ENCODE measurements at regions not wholly inside any gene's neighbourhood (a gene's known extent, or its start where the extent isn't known, plus 50 kb on each side); places are given as distances from the start of the nearest gene placed in this dataset.

DNA sequence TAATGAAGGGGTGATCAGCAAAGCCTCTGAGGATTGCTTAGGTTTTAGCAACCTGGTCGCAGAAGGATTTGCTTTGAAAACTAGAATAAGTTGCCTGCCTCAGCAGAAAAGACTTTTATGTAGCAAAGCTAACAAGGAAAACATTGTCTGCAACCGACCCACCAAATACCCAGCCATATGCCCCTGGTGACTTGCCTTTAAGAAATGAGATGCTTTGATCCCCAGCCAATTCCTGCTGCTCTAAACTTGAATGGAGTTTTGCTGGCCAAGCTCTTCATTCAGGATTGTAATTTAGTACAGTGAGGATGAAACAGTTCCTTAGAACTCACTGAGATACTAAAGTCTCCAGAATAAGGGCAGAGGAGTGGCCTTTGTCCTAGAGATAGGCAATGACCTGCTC, 139.8 kb upstream of the PROK2 start:
- Mint-ChIP-seq H3K4me3 (no peak overlapping the region), H3K27ac (no peak overlapping the region), H3K4me1 (no peaks in the 10 kb centered on the region), H3K36me3 (no peaks in the 10 kb centered on the region), H3K9me3 (no peaks in the 10 kb centered on the region), H3K27me3 (ENCODE audit: low read depth) (peaks cover 18% of the 10 kb centered on the region)
- DNase-seq (ENCODE audit: low spot score in 2 of 2, unreplicated experiment in 2 of 2), result no peak
- TF ChIP-seq, protein P1, sequence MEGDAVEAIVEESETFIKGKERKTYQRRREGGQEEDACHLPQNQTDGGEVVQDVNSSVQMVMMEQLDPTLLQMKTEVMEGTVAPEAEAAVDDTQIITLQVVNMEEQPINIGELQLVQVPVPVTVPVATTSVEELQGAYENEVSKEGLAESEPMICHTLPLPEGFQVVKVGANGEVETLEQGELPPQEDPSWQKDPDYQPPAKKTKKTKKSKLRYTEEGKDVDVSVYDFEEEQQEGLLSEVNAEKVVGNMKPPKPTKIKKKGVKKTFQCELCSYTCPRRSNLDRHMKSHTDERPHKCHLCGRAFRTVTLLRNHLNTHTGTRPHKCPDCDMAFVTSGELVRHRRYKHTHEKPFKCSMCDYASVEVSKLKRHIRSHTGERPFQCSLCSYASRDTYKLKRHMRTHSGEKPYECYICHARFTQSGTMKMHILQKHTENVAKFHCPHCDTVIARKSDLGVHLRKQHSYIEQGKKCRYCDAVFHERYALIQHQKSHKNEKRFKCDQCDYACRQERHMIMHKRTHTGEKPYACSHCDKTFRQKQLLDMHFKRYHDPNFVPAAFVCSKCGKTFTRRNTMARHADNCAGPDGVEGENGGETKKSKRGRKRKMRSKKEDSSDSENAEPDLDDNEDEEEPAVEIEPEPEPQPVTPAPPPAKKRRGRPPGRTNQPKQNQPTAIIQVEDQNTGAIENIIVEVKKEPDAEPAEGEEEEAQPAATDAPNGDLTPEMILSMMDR (IDR thresholded peaks at IDR 0.05; ENCODE audit: unreplicated experiment), result no peak

DNA sequence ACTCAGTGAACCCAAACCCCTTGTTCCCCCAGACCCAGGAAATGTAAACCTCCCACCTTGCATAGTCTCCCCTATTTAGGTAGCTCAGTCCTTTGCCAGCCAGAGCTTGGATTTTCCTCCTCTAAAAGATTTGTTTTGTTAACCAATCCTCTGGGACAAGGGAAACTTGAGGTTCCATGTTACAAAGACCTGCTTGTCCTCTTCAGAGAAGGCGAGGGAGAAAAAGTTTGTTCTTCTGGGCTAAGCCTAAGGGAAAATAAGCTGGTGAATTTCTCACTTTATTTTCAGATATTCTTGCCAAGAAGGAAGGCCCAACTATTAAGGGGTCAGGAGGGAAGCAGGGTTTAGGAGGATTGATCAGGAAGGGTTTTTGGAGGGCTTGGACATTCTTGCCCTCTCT, 136.1 kb upstream of the PROK2 start:
- H3K36me3 Mint-ChIP-seq, result no peaks in the 10 kb centered on the region
- TF ChIP-seq, protein P1 (IDR thresholded peaks at IDR 0.05; ENCODE audit: unreplicated experiment), result no peak
- H3K27ac Mint-ChIP-seq, result no peak overlapping the region
- no peak for DNase-seq (ENCODE audit: low spot score in 2 of 2, unreplicated experiment in 2 of 2)
- peaks cover 18% of the 10 kb centered on the region for H3K27me3 Mint-ChIP-seq (ENCODE audit: low read depth)
- H3K9me3 Mint-ChIP-seq, result no peaks in the 10 kb centered on the region
- no peaks in the 10 kb centered on the region for H3K4me1 Mint-ChIP-seq
- H3K4me3 Mint-ChIP-seq, result no peak overlapping the region

DNA sequence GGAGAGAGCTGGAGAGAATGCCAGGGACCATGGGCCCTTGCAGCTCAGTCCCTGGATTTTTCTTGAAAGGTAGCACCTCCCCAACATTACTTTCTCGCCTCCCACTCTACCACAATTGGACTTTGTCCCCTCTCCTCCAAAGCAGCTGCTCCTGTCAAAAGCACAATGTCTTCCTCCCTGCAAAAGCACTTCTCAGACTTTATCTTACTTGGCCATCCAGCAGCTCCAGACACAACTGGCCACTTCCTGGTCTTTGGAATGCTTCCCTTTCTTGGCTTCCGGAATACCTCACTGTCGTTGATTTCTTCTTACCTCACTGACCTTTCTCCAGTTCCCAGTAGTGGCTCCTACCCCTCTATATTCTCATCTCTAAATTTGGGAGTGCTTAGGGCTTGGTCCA, 134.6 kb upstream of the PROK2 start:
- TF ChIP-seq, protein P1 (IDR thresholded peaks at IDR 0.05; ENCODE audit: unreplicated experiment), result no peak
- no peak for DNase-seq (ENCODE audit: low spot score in 2 of 2, unreplicated experiment in 2 of 2)
- H3K4me3 Mint-ChIP-seq, result no peak overlapping the region
- peaks cover 6% of the 10 kb centered on the region for H3K27me3 Mint-ChIP-seq (ENCODE audit: low read depth)
- no peak overlapping the region for H3K27ac Mint-ChIP-seq
- no peaks in the 10 kb centered on the region for H3K36me3 Mint-ChIP-seq
- no peaks in the 10 kb centered on the region for H3K4me1 Mint-ChIP-seq
- no peaks in the 10 kb centered on the region for H3K9me3 Mint-ChIP-seq

DNA sequence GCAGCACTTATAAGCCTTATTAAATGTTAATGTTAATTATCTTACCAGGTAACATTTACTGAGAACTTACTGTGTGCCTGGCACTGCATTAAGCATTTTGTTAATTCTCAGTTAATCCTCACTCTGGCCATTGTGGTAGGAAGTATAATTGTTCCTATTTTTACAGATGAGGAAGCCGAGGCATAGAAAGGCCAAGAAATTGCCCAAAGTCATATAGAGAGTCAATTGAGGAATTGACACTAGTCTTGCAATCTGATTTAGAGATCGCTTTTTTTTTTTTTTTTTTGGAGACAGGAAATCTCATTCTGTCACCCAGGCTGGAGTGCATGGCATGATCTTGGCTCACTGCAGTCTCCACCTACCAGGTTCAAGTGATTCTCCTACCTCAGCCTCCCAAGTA, 132.6 kb upstream of the PROK2 start:
- peaks cover 5% of the 10 kb centered on the region for H3K27me3 Mint-ChIP-seq (ENCODE audit: low read depth)
- TF ChIP-seq, protein P1 (IDR thresholded peaks at IDR 0.05; ENCODE audit: unreplicated experiment), result no peak
- H3K9me3 Mint-ChIP-seq, result no peaks in the 10 kb centered on the region
- H3K4me1 Mint-ChIP-seq, result peaks cover 9% of the 10 kb centered on the region
- H3K36me3 Mint-ChIP-seq, result no peaks in the 10 kb centered on the region
- DNase-seq (ENCODE audit: low spot score in 2 of 2, unreplicated experiment in 2 of 2), result no peak
- H3K4me3 Mint-ChIP-seq, result no peak overlapping the region
- no peak overlapping the region for H3K27ac Mint-ChIP-seq

DNA sequence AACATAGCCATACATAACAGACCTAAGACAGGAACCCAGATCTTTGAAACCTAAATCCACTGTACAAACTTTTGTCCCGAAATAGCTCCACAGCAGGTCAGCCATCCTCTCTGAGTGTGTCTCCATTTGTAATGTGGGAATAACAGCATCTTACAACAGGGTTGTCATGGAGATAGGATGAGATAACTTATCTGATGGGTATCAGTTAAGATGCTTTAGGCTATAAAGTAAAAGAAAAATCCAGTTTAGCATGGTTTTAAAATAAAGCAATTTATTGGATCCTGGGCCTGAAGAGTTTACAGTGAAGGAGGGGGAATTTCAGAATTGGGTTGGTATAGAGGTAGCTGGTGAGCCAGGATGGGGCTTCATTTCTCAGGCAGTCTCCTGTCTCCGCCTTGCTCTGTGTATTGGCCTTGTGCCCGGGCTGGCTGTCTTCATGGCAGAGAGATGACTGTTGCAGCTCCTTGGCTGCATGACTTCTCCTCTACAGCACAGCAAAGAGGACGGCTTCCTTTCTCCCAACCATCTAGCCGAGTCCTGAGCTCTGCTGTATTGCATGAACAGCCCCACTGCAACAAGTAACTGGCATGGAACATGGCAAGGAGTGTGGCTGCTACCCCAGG, 131.9 kb upstream of the PROK2 start:
- peaks cover 5% of the 10 kb centered on the region for H3K9me3 Mint-ChIP-seq
- DNase-seq (ENCODE audit: low spot score in 2 of 2, unreplicated experiment in 2 of 2), result no peak
- peaks cover 9% of the 10 kb centered on the region for H3K4me1 Mint-ChIP-seq
- peaks cover 5% of the 10 kb centered on the region for H3K27me3 Mint-ChIP-seq (ENCODE audit: low read depth)
- H3K36me3 Mint-ChIP-seq, result no peaks in the 10 kb centered on the region
- H3K27ac Mint-ChIP-seq, result no peak overlapping the region
- no peak overlapping the region for H3K4me3 Mint-ChIP-seq
- TF ChIP-seq, protein P1 (IDR thresholded peaks at IDR 0.05; ENCODE audit: unreplicated experiment), result no peak
